K562 (cell line): ENCODE measurements at regions not wholly inside any gene's neighbourhood (a gene's known extent, or its start where the extent isn't known, plus 50 kb on each side); places are given as distances from the start of the nearest gene placed in this dataset.

Experiments
- BRD4 ChIP-seq: fragments of 200-600 bp; sonication (generic); IDR thresholded peaks from 2 replicates; pipeline ENCODE4 v1.6.1; 2017; ENCODE audit warnings: inconsistent platforms
- ESRRA ChIP-seq: fragments of 450-650 bp; IDR thresholded peaks from 2 replicates; pipeline ENCODE4 v1.6.1; 2014; ENCODE audit warnings: low read depth, mild to moderate bottlenecking, moderate library complexity, borderline replicate concordance
- ETV6 ChIP-seq, 3 experiments: fragments of 150-350 bp in 1 of 3; sonication (generic) in 1 of 3; formaldehyde crosslinking in 1 of 3; IDR thresholded peaks; 2 replicates each; pipeline versions ENCODE4 v1.6.1 to v1.8.0; 2014 to 2022; ENCODE audit warnings: borderline replicate concordance in 2 of 3, low read depth in 2 of 3, antibody characterized with exemption in 1 of 3, low read length in 1 of 3, mild to moderate bottlenecking in 1 of 3, missing genetic modification reagents in 1 of 3
- EZH2 ChIP-seq: IDR thresholded peaks from 2 replicates; pipeline ENCODE4 v1.6.1; 2012; ENCODE audit warnings: low read depth, mild to moderate bottlenecking, inconsistent platforms, low read length, borderline replicate concordance
- GMEB1 ChIP-seq: fragments of 250-450 bp; sonication (Bioruptor Pico); IDR thresholded peaks from 2 replicates; pipeline ENCODE4 v1.4.0; 2020; ENCODE audit warnings: mild to moderate bottlenecking
- HOMEZ ChIP-seq: fragments of 250-450 bp; sonication (Bioruptor Pico); IDR thresholded peaks from 2 replicates; pipeline ENCODE4 v1.4.0; 2020; ENCODE audit warnings: mild to moderate bottlenecking, moderate library complexity
- MECOM ChIP-seq: fragments of 250-450 bp; sonication (Bioruptor Pico); IDR thresholded peaks from 2 replicates; pipeline ENCODE4 v1.8.0; 2022; ENCODE audit warnings: inconsistent platforms
- PATZ1 ChIP-seq: fragments of 250-450 bp; sonication (Bioruptor Pico); IDR thresholded peaks from 2 replicates; pipeline ENCODE4 v1.5.0; 2020; ENCODE audit warnings: mild to moderate bottlenecking, borderline replicate concordance
- RAD21 ChIP-seq, 2 experiments: fragments of 250-450 bp in 1 of 2; fragments of 450-650 bp in 1 of 2; sonication (Bioruptor Pico) in 1 of 2; formaldehyde crosslinking in 1 of 2; IDR thresholded peaks in 1 of 2; conservative IDR thresholded peaks in 1 of 2; 2 replicates each; pipeline versions ENCODE4 v1.4.0 to v1.8.0; 2020 to 2022; ENCODE audit warnings: mild to moderate bottlenecking in 2 of 2, moderate library complexity in 1 of 2
- ZNF121 ChIP-seq: sonication (generic); formaldehyde crosslinking; conservative IDR thresholded peaks from 2 replicates; pipeline ENCODE4 v1.8.0; 2022; ENCODE audit warnings: missing genetic modification reagents
- ZNF592 ChIP-seq: fragments of 450-650 bp; IDR thresholded peaks from 2 replicates; pipeline ENCODE4 v1.6.1; 2017; ENCODE audit warnings: antibody characterized with exemption, mild to moderate bottlenecking

GRCh38 chr21:22961258-22961657 is 1963.0 kb downstream of the NCAM2 start:
- TF ChIP-seq RAD21 (CRISPR knock-in tag; conservative IDR thresholded peaks at IDR 0.05 in 1 of 2, IDR thresholded peaks at IDR 0.05 in 1 of 2) (no peak), ETV6 (IDR thresholded peaks at IDR 0.05; ENCODE audit: borderline replicate concordance in 1 of 2, low read depth in 2 of 2, low read length in 1 of 2) (no peak), ETV6 (CRISPR knock-in tag; IDR thresholded peaks at IDR 0.05; ENCODE audit: borderline replicate concordance) (no peak), ZNF121 (no peak), ESRRA (no peak), GMEB1 (CRISPR knock-in tag) (no peak), ZNF592 (no peak), MECOM (CRISPR knock-in tag) (no peak), BRD4 (no peak), EZH2 (no peak), PATZ1 (CRISPR knock-in tag) (no peak), HOMEZ (CRISPR knock-in tag) (no peak)
